Neural crest cell (in vitro differentiated cells): ENCODE measurements at regions not wholly inside any gene's neighbourhood (a gene's known extent, or its start where the extent isn't known, plus 50 kb on each side); places are given as distances from the start of the nearest gene placed in this dataset.
"Not testable (repeated sequence)": the region's sequence is repeated elsewhere in the genome, so short reads cannot be mapped to it uniquely, and the experiment has no call there.

ENCODE experiments used
- DNase-seq: peaks from one replicate; pipeline ENCODE4 v3.0.0; 2021; ENCODE audit warnings: low read depth, mixed read lengths, low spot score
- H3K27ac Mint-ChIP-seq: one replicate; pipeline ENCODE4 v1.8.0; 2021; ENCODE audit warnings: mild to moderate bottlenecking, mixed read lengths; ENCODE audit not compliant: unreplicated experiment
- H3K27me3 Mint-ChIP-seq: 2 replicates; pipeline ENCODE4 v1.8.0; 2021; ENCODE audit warnings: low read depth, mild to moderate bottlenecking, mixed read lengths
- H3K36me3 Mint-ChIP-seq: 2 replicates; pipeline ENCODE4 v1.8.0; 2021; ENCODE audit warnings: low read depth, mild to moderate bottlenecking, mixed read lengths
- H3K4me1 Mint-ChIP-seq: 2 replicates; pipeline ENCODE4 v1.8.0; 2021; ENCODE audit warnings: mixed read lengths
- H3K4me3 Mint-ChIP-seq: one replicate; pipeline ENCODE4 v1.8.0; 2021; ENCODE audit warnings: mild to moderate bottlenecking, mixed read lengths
- H3K9me3 Mint-ChIP-seq: 2 replicates; pipeline ENCODE4 v1.8.0; 2021; ENCODE audit warnings: mixed read lengths
- CTCF ChIP-seq: fragments of 200-600 bp; sonication (generic); conservative IDR thresholded peaks from 2 replicates; pipeline ENCODE4 v1.5.0; 2021; ENCODE audit warnings: antibody characterized with exemption, mild to moderate bottlenecking

GRCh38 chr20:55142932-55143331 is 667.5 kb downstream of the DOK5 start:
- H3K36me3 Mint-ChIP-seq, result no peaks in the 10 kb centered on the region
- H3K9me3 Mint-ChIP-seq, result peaks cover 3% of the 10 kb centered on the region
- H3K27ac Mint-ChIP-seq, result no peak overlapping the region
- no peaks in the 10 kb centered on the region for H3K4me1 Mint-ChIP-seq
- H3K27me3 Mint-ChIP-seq, result peaks cover 10% of the 10 kb centered on the region
- no peak overlapping the region for H3K4me3 Mint-ChIP-seq
- no peak for DNase-seq
- no peak for TF ChIP-seq CTCF

GRCh38 chr20:55140631-55141030 is 665.2 kb downstream of the DOK5 start:
- no peak for DNase-seq
- Mint-ChIP-seq H3K4me3 (no peak overlapping the region), H3K36me3 (no peaks in the 10 kb centered on the region), H3K27me3 (peaks cover 15% of the 10 kb centered on the region), H3K4me1 (no peaks in the 10 kb centered on the region), H3K27ac (no peak overlapping the region), H3K9me3 (no peaks in the 10 kb centered on the region)
- no peak for TF ChIP-seq CTCF

- H3K9me3 Mint-ChIP-seq, result no peaks in the 10 kb centered on the region
- DNase-seq, result no peak
- no peaks in the 10 kb centered on the region for H3K36me3 Mint-ChIP-seq
- H3K27me3 Mint-ChIP-seq, result peaks cover 15% of the 10 kb centered on the region
- H3K4me1 Mint-ChIP-seq, result no peaks in the 10 kb centered on the region
- H3K4me3 Mint-ChIP-seq, result no peak overlapping the region
- no peak for TF ChIP-seq CTCF
- no peak overlapping the region for H3K27ac Mint-ChIP-seq
Observed at GRCh38 chr20:55139173-55139765, 663.9 kb downstream of the DOK5 start.

- H3K27ac Mint-ChIP-seq, result no peak overlapping the region
- no peak for DNase-seq
- H3K4me3 Mint-ChIP-seq, result no peak overlapping the region
- no peaks in the 10 kb centered on the region for H3K9me3 Mint-ChIP-seq
- H3K27me3 Mint-ChIP-seq, result peaks cover 15% of the 10 kb centered on the region
- no peaks in the 10 kb centered on the region for H3K36me3 Mint-ChIP-seq
- no peak for TF ChIP-seq CTCF
- no peaks in the 10 kb centered on the region for H3K4me1 Mint-ChIP-seq
Observed at GRCh38 chr20:55135923-55136322, 660.5 kb downstream of the DOK5 start.

- Mint-ChIP-seq H3K27me3 (peaks cover 8% of the 10 kb centered on the region), H3K9me3 (no peaks in the 10 kb centered on the region), H3K4me1 (peaks cover 14% of the 10 kb centered on the region), H3K36me3 (no peaks in the 10 kb centered on the region), H3K4me3 (no peak overlapping the region), H3K27ac (no peak overlapping the region)
- DNase-seq, result no peak
- no peak for TF ChIP-seq CTCF
Observed at GRCh38 chr20:55132523-55132922, 657.1 kb downstream of the DOK5 start.

GRCh38 chr20:55117577-55117976 is 642.2 kb downstream of the DOK5 start:
- not testable (repeated sequence) for H3K27me3 Mint-ChIP-seq, H3K4me3 Mint-ChIP-seq, H3K9me3 Mint-ChIP-seq, H3K27ac Mint-ChIP-seq, H3K4me1 Mint-ChIP-seq, H3K36me3 Mint-ChIP-seq, DNase-seq
